Activated naive CD4-positive, alpha-beta T cell treated with anti-CD3 and anti-CD28 coated beads, Interleukin-2, amount 50 U/mL, for 24 hours (primary cell): ENCODE measurements at regions not wholly inside any gene's neighbourhood (a gene's known extent, or its start where the extent isn't known, plus 50 kb on each side); places are given as distances from the start of the nearest gene placed in this dataset.

ENCODE experiments used
- H3K27ac Mint-ChIP-seq: one replicate; pipeline ENCODE4 v1.8.0; 2021; ENCODE audit warnings: mild to moderate bottlenecking, mixed read lengths
- H3K27me3 Mint-ChIP-seq: one replicate; pipeline ENCODE4 v1.8.0; 2021; ENCODE audit warnings: mixed read lengths
- H3K36me3 Mint-ChIP-seq: one replicate; pipeline ENCODE4 v1.8.0; 2021; ENCODE audit warnings: mixed read lengths
- H3K4me1 Mint-ChIP-seq: one replicate; pipeline ENCODE4 v1.8.0; 2021; ENCODE audit warnings: mixed read lengths
- H3K4me3 Mint-ChIP-seq: one replicate; pipeline ENCODE4 v1.8.0; 2021; ENCODE audit warnings: mild to moderate bottlenecking, mixed read lengths
- H3K9me3 Mint-ChIP-seq: one replicate; pipeline ENCODE4 v1.8.0; 2021; ENCODE audit warnings: mixed read lengths

DNA sequence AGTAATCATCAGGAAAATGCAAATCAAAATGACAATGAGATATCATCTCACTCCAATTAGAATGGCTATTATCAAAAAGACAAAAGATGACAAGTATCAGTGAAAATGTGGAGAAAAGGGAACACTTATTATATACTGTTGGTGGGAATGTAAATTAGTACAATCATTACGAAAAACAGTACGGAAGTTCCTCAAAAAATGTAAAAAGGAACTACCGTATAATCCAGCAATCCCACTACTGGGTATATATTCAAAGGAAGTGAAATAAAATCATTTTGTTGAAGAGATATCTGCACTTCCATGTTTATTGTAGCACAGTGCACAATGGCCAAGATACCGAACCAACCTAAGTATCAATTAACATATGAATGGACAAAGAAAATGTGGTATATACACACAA is 52.4 kb upstream of the TEX51 start:
- H3K4me3 Mint-ChIP-seq, result no peak overlapping the region
- H3K27ac Mint-ChIP-seq, result no peak overlapping the region
- no peaks in the 10 kb centered on the region for H3K4me1 Mint-ChIP-seq
- H3K36me3 Mint-ChIP-seq, result no peaks in the 10 kb centered on the region
- no peaks in the 10 kb centered on the region for H3K27me3 Mint-ChIP-seq
- H3K9me3 Mint-ChIP-seq, result no peaks in the 10 kb centered on the region
